HG03095 (cell line): ENCODE measurements at regions not wholly inside any gene's neighbourhood (a gene's known extent, or its start where the extent isn't known, plus 50 kb on each side); places are given as distances from the start of the nearest gene placed in this dataset.
A peak's percentile ranks its signal among the peaks of the same experiment; 100 is the strongest.
"Not testable (repeated sequence)": the region's sequence is repeated elsewhere in the genome, so short reads cannot be mapped to it uniquely, and the experiment has no call there.

ENCODE experiments used
- ATAC-seq: cut with Tn5 transposase; IDR thresholded peaks from one replicate; pipeline ENCODE4 v1.9.1; 2021; ENCODE audit warnings: moderate library complexity; ENCODE audit not compliant: unreplicated experiment

GRCh38 chr3:103937094-103937493 lies 1429.6 kb upstream of the ALCAM start:
- no peak for ATAC-seq

GRCh38 chr3:103947062-103947461 lies 1419.6 kb upstream of the ALCAM start:
- ATAC-seq = no peak

GRCh38 chr3:103949693-103950092 lies 1417.0 kb upstream of the ALCAM start:
- no peak for ATAC-seq

- no peak for ATAC-seq
Measured at GRCh38 chr3:103950676-103951075, 1416.0 kb upstream of the ALCAM start.

GRCh38 chr3:103953796-103954195 lies 1412.9 kb upstream of the ALCAM start:
- ATAC-seq = no peak

GRCh38 chr3:103960819-103961218 lies 1405.9 kb upstream of the ALCAM start:
- ATAC-seq = no peak

GRCh38 chr3:103963599-103963998 lies 1403.1 kb upstream of the ALCAM start:
- no peak for ATAC-seq

- ATAC-seq = no peak
Measured at GRCh38 chr3:103965764-103966163, 1400.9 kb upstream of the ALCAM start.

GRCh38 chr3:103966749-103967148 lies 1400.0 kb upstream of the ALCAM start:
- ATAC-seq = no peak

GRCh38 chr3:103968131-103968530 lies 1398.6 kb upstream of the ALCAM start:
- peak; percentile 44 for ATAC-seq

GRCh38 chr3:103968751-103969150 lies 1398.0 kb upstream of the ALCAM start:
- ATAC-seq = peak; percentile 85

- ATAC-seq = no peak
Measured at GRCh38 chr3:103976931-103977339, 1389.8 kb upstream of the ALCAM start.

- no peak for ATAC-seq
Measured at GRCh38 chr3:103977417-103977816, 1389.3 kb upstream of the ALCAM start.

GRCh38 chr3:103991461-103992115 lies 1375.1 kb upstream of the ALCAM start:
- ATAC-seq = no peak

- no peak for ATAC-seq
Measured at GRCh38 chr3:103992469-103992868, 1374.2 kb upstream of the ALCAM start.

- no peak for ATAC-seq
Measured at GRCh38 chr3:104004956-104005355, 1361.8 kb upstream of the ALCAM start.

- ATAC-seq = no peak
Measured at GRCh38 chr3:104005815-104006214, 1360.9 kb upstream of the ALCAM start.

GRCh38 chr3:104018541-104018940 lies 1348.2 kb upstream of the ALCAM start:
- no peak for ATAC-seq

GRCh38 chr3:104031598-104031997 lies 1335.1 kb upstream of the ALCAM start:
- ATAC-seq = no peak

GRCh38 chr3:104032283-104032682 lies 1334.4 kb upstream of the ALCAM start:
- no peak for ATAC-seq

- ATAC-seq = peak; percentile 63
Measured at GRCh38 chr3:104040896-104041295, 1325.8 kb upstream of the ALCAM start.

GRCh38 chr3:104043001-104043543 lies 1323.6 kb upstream of the ALCAM start:
- ATAC-seq = not testable (repeated sequence)

- no peak for ATAC-seq
Measured at GRCh38 chr3:104044002-104044401, 1322.7 kb upstream of the ALCAM start.
